Mucosa of descending colon (tissue), 3 donors: ENCODE measurements at regions not wholly inside any gene's neighbourhood (a gene's known extent, or its start where the extent isn't known, plus 50 kb on each side); places are given as distances from the start of the nearest gene placed in this dataset.
A peak's percentile ranks its signal among the peaks of the same experiment; 100 is the strongest.

ENCODE experiments used
- ATAC-seq: fragments of 200-7000 bp; cut with Tn5 transposase; one replicate; pipeline ENCODE4 v1.9.1; 2020; ENCODE audit warnings: mild to moderate bottlenecking, moderate library complexity
- DNase-seq, 3 donors: peaks; one replicate each; pipeline ENCODE4 v3.0.0-alpha.2; 2020
- H3K36me3 ChIP-seq: fragments of 200-600 bp; one replicate; pipeline ENCODE4 v1.8.0; 2021; ENCODE audit warnings: low read depth, mild to moderate bottlenecking
- H3K4me1 ChIP-seq: fragments of 200-600 bp; one replicate; pipeline ENCODE4 v1.8.0; 2021; ENCODE audit warnings: low read depth, mild to moderate bottlenecking
- H3K4me3 ChIP-seq: fragments of 200-600 bp; one replicate; pipeline ENCODE4 v1.8.0; 2021; ENCODE audit warnings: mild to moderate bottlenecking
- H3K9me3 ChIP-seq: fragments of 200-600 bp; one replicate; pipeline ENCODE4 v1.8.0; 2021; ENCODE audit warnings: mild to moderate bottlenecking
- CTCF ChIP-seq: fragments of 200-600 bp; IDR thresholded peaks from one replicate; pipeline ENCODE4 v1.8.0; 2022; ENCODE audit warnings: antibody characterized with exemption, mild to moderate bottlenecking
- intact Hi-C, 2 donors: fragments of 100-400 bp; cut with DNase I in 1 of 2; cut with micrococcal nuclease in 1 of 2; formaldehyde crosslinking; loops; one replicate each; pipeline versions ENCODE4 v1.11.0 to v1.11.1; 2022; cut with DNase I, micrococcal nuclease
- donor health status: DM: no; HTN: no; CAD: no; lungs with moderate emphysema.
- donor health status: DM: no; HTN: no; CAD: no.
- donor health status: DM: no; HTN: yes; CAD: no.

GRCh38 chr3:67278015-67278618, 280.0 kb downstream of the KBTBD8 start:
- no peak overlapping the region for H3K4me3 ChIP-seq
- intact Hi-C loops = no loop called here
- DNase-seq (no peak), ATAC-seq (no peak)
- H3K36me3 ChIP-seq = no peaks in the 10 kb centered on the region
- no peaks in the 10 kb centered on the region for H3K4me1 ChIP-seq
- H3K9me3 ChIP-seq = no peaks in the 10 kb centered on the region
- TF ChIP-seq CTCF = no peak

DNA sequence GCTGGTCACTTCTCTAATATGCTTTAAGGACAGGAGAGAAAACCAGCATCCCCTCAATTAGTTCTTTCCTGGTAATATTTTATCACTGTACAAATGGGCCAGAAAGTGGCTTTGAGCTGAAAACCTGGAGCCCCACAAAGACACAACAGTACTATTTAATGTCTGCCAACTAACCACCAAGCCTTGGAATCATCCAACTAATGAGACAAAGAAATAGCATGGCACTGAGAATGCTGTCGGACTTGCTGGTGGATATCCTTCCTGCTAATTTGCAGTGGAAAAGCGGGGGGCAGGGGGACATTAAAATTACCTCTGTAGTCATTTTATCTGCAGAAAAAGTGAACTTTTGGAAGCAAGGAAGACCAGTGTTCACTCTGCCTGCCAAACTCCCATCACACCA, 288.5 kb downstream of the KBTBD8 start:
- no peaks in the 10 kb centered on the region for H3K4me1 ChIP-seq
- DNase-seq = no peak
- no peaks in the 10 kb centered on the region for H3K36me3 ChIP-seq
- no peaks in the 10 kb centered on the region for H3K9me3 ChIP-seq
- intact Hi-C loops = no loop called here
- H3K4me3 ChIP-seq = no peak overlapping the region
- ATAC-seq = no peak
- no peak for TF ChIP-seq CTCF

DNA sequence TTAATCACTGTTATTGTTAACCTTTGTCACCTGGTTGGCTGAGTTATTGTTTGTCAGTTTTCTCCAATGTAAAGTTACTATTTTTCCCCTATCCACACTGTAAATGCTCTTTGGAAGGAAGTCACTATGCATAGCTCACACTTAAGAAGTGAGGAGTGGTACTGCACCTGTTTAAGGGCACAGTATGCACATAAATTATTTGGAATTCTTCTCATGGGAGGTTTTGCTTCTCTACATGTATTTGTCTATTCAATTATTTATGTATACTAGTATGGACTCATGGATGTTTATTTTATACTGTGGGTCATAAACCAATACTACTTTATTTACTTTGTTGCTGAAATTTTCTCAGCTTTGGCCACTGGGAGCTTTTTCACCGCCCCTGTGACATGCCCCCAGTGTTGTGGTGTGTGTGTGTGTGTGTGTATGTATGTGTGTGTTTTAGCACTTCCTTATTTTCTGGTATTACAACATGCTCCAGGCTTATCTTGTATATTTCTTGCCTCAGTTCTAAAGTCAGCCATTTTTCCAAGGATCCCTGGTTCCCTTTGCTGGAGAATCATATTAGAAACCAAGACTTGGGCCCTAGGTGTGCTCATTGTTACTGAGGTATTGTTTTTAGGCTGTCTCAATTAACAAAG, 290.5 kb downstream of the KBTBD8 start:
- no peak for TF ChIP-seq CTCF
- Histone ChIP-seq H3K9me3 (no peaks in the 10 kb centered on the region), H3K4me1 (no peaks in the 10 kb centered on the region), H3K4me3 (no peak overlapping the region), H3K36me3 (no peaks in the 10 kb centered on the region)
- DNase-seq = peak in 1 of 3 donors; percentile 2
- peak; percentile 25 for ATAC-seq
- intact Hi-C loops = no loop called here

GRCh38 chr3:67289626-67290025, 291.5 kb downstream of the KBTBD8 start:
- H3K4me1 ChIP-seq = no peaks in the 10 kb centered on the region
- TF ChIP-seq CTCF = no peak
- H3K9me3 ChIP-seq = no peaks in the 10 kb centered on the region
- H3K36me3 ChIP-seq = no peaks in the 10 kb centered on the region
- ATAC-seq (no peak), DNase-seq (no peak)
- no peak overlapping the region for H3K4me3 ChIP-seq
- intact Hi-C loops = no loop called here

DNA sequence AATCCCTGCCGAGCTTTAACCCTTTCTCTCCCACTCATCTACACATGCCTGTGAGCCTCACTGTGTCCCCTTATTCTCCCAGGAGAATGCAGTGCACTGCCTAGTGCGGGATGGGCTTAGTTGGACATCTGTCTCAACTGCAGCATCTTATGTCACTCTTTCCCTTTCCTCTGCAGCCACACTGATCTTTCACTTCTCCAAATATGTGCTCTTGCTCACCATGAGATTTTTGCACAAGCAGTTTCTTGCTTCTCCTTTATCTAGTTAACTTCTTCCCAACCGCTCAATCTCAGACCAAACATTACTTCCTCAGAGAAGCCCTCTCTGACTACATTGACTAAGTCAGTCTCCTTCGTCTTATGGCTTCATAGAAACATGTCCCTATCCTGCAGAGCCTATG, 292.3 kb downstream of the KBTBD8 start:
- Histone ChIP-seq H3K36me3 (no peaks in the 10 kb centered on the region), H3K4me3 (no peak overlapping the region), H3K4me1 (no peaks in the 10 kb centered on the region), H3K9me3 (no peaks in the 10 kb centered on the region)
- ATAC-seq (peak; percentile 25), DNase-seq (peak in 1 of 3 donors; percentile 4)
- TF ChIP-seq CTCF = no peak
- intact Hi-C loops = no loop called here
